ENCODE measurements at regions not wholly inside any gene's neighbourhood (a gene's known extent, or its start where the extent isn't known, plus 50 kb on each side); places are given as distances from the start of the nearest gene placed in this dataset.

DNA sequence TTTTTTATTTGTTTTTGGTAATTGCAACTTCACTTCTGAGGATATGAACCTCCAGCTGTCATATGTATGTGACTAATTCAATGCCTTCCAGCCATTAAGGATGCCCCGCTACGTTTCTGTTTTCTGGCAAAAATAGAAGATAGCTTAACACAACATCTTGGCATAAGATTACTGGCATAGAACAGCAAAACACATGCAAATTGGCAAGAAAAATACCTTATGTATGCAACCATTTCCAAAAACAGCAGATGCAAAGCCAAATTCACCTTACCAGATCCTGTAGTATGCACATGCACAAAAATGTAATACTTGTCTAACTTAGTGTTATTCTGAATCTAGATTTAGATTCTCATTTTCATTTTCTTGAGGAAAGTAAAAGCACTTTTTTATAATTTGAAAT, 461.1 kb upstream of the CYLC2 start:
- TF ChIP-seq, protein P1, sequence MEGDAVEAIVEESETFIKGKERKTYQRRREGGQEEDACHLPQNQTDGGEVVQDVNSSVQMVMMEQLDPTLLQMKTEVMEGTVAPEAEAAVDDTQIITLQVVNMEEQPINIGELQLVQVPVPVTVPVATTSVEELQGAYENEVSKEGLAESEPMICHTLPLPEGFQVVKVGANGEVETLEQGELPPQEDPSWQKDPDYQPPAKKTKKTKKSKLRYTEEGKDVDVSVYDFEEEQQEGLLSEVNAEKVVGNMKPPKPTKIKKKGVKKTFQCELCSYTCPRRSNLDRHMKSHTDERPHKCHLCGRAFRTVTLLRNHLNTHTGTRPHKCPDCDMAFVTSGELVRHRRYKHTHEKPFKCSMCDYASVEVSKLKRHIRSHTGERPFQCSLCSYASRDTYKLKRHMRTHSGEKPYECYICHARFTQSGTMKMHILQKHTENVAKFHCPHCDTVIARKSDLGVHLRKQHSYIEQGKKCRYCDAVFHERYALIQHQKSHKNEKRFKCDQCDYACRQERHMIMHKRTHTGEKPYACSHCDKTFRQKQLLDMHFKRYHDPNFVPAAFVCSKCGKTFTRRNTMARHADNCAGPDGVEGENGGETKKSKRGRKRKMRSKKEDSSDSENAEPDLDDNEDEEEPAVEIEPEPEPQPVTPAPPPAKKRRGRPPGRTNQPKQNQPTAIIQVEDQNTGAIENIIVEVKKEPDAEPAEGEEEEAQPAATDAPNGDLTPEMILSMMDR (IDR thresholded peaks at IDR 0.05; ENCODE audit: unreplicated experiment): no peak
- Mint-ChIP-seq H3K4me3 (no peak overlapping the region), H3K4me1 (no peaks in the 10 kb centered on the region), H3K36me3 (no peaks in the 10 kb centered on the region), H3K27me3 (ENCODE audit: low read depth) (no peaks in the 10 kb centered on the region), H3K9me3 (no peaks in the 10 kb centered on the region), H3K27ac (no peak overlapping the region)
- no peak for DNase-seq (ENCODE audit: low spot score in 2 of 2, unreplicated experiment in 2 of 2)

DNA sequence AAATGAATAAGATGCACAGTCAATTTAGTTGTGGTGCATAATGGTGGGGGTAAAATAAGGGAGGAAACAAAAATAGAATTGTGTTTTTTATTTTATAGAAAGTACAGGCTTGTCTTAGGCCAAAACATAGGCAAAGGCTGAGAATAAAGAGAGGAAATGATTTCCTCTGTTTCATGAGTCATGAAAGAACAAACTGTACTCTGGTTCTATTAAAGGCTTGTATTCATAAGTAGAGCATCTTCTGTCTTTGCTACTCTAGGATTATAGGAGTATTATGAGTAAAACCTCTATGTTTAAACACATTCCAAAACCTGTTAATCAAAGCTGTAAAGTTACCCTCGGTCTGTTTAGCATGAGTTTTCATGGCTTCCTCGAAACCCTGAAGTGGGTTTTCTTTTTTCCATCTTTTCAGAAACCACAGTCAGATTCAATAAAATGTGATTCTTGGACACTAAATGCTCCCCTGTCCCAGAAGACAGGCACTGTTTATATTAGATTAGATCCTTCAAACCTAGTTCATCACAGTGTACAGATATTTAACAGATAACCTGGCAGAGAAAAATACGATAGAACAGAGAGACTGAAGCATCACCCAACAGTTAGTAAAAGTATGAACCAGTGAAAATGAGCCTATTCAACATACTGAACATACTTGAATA, 473.9 kb upstream of the CYLC2 start:
- H3K27ac Mint-ChIP-seq: no peak overlapping the region
- H3K4me1 Mint-ChIP-seq: no peaks in the 10 kb centered on the region
- H3K9me3 Mint-ChIP-seq: peaks cover 5% of the 10 kb centered on the region
- no peak overlapping the region for H3K4me3 Mint-ChIP-seq
- DNase-seq (ENCODE audit: low spot score in 2 of 2, unreplicated experiment in 2 of 2): no peak
- TF ChIP-seq, protein P1 (IDR thresholded peaks at IDR 0.05; ENCODE audit: unreplicated experiment): no peak
- no peaks in the 10 kb centered on the region for H3K27me3 Mint-ChIP-seq (ENCODE audit: low read depth)
- no peaks in the 10 kb centered on the region for H3K36me3 Mint-ChIP-seq

DNA sequence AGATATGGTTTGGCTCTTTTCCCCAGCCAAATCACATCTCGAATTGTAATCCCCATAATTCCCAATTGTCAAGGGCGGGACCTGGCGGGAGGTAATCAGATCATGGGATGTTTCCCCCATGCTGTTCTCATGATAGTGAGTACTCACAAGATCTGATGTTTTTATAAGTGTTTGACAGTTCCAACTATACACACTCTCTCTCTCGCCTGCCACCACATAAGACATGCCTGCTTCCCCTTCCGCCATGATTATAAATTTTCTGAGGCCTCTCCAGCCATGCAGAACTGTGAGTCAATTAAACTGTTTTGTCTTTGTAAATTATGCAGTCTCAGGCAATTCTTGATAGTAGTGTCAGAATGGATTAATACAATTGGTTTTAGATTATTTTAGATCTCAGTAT, 475.7 kb upstream of the CYLC2 start:
- H3K27me3 Mint-ChIP-seq (ENCODE audit: low read depth): no peaks in the 10 kb centered on the region
- TF ChIP-seq, protein P1 (IDR thresholded peaks at IDR 0.05; ENCODE audit: unreplicated experiment): no peak
- H3K36me3 Mint-ChIP-seq: no peaks in the 10 kb centered on the region
- H3K27ac Mint-ChIP-seq: no peak overlapping the region
- H3K9me3 Mint-ChIP-seq: no peaks in the 10 kb centered on the region
- no peak overlapping the region for H3K4me3 Mint-ChIP-seq
- no peak for DNase-seq (ENCODE audit: low spot score in 2 of 2, unreplicated experiment in 2 of 2)
- H3K4me1 Mint-ChIP-seq: no peaks in the 10 kb centered on the region

DNA sequence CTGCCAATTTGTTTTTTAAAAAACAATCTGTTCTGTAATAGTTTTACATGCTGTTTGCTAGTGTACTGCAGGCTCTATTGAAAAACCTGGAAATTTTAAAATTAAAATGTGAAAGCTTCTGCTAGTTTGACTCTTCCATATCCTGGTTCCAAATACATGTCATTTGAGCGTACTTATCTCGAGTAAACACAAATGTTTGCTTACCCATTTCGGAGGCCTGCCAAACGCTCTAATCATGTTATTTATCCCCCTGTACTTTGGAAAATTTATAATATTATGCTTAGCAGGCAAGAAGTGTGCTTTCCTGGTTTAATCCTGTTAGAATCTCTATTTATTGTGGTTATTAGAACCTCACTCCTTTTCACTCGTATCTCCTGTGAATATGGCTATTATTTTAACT, 476.8 kb upstream of the CYLC2 start:
- Mint-ChIP-seq H3K27me3 (ENCODE audit: low read depth) (no peaks in the 10 kb centered on the region), H3K4me1 (no peaks in the 10 kb centered on the region), H3K4me3 (no peak overlapping the region), H3K9me3 (no peaks in the 10 kb centered on the region), H3K27ac (no peak overlapping the region), H3K36me3 (no peaks in the 10 kb centered on the region)
- DNase-seq (ENCODE audit: low spot score in 2 of 2, unreplicated experiment in 2 of 2): no peak
- TF ChIP-seq, protein P1 (IDR thresholded peaks at IDR 0.05; ENCODE audit: unreplicated experiment): no peak

DNA sequence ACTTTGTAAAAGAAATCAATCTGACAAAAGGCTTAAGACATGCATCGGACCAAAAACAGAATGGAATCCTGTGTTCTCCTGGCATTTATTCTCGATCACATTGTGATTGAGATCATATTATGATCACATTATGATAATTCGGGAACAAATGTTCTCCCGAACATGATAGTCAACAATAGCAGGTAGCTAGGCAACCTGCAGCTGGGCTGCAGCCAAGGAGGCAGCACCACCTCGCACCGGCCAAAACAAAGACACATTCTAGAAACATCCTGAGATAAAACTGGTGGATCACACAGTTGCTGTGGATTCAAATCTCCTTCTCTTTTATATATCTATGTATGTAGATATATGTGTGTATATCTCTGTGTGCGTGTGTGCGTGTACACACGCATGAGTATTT, 480.6 kb upstream of the CYLC2 start:
- TF ChIP-seq, protein P1 (IDR thresholded peaks at IDR 0.05; ENCODE audit: unreplicated experiment): no peak
- DNase-seq (ENCODE audit: low spot score in 2 of 2, unreplicated experiment in 2 of 2): no peak
- Mint-ChIP-seq H3K27me3 (ENCODE audit: low read depth) (no peaks in the 10 kb centered on the region), H3K9me3 (no peaks in the 10 kb centered on the region), H3K36me3 (no peaks in the 10 kb centered on the region), H3K4me3 (no peak overlapping the region), H3K27ac (no peak overlapping the region), H3K4me1 (no peaks in the 10 kb centered on the region)
